ENCODE measurements at regions not wholly inside any gene's neighbourhood (a gene's known extent, or its start where the extent isn't known, plus 50 kb on each side); places are given as distances from the start of the nearest gene placed in this dataset.
"Not testable (repeated sequence)": the region's sequence is repeated elsewhere in the genome, so short reads cannot be mapped to it uniquely, and the experiment has no call there.

GRCh38 chrX:103428525-103428924, 52.2 kb downstream of the BEX3 start:
- no peak for TF ChIP-seq CTCF (conservative IDR thresholded peaks at IDR 0.05; ENCODE audit: low read depth, low read length)
- H3K4me3 ChIP-seq (ENCODE audit: low read length), result no peak overlapping the region
- no peak for DNase-seq (ENCODE audit: low read depth)

GRCh38 chrX:103429026-103429425, 52.7 kb downstream of the BEX3 start:
- not testable (repeated sequence) for H3K4me3 ChIP-seq (ENCODE audit: low read length); DNase-seq (ENCODE audit: low read depth)

GRCh38 chrX:103431316-103431715, 55.0 kb downstream of the BEX3 start:
- H3K4me3 ChIP-seq (ENCODE audit: low read length), result no peak overlapping the region
- TF ChIP-seq CTCF (conservative IDR thresholded peaks at IDR 0.05; ENCODE audit: low read depth, low read length), result no peak
- DNase-seq (ENCODE audit: low read depth), result no peak

GRCh38 chrX:103432841-103433240, 56.5 kb downstream of the BEX3 start:
- DNase-seq (ENCODE audit: low read depth); H3K4me3 ChIP-seq (ENCODE audit: low read length): not testable (repeated sequence)

- TF ChIP-seq CTCF (conservative IDR thresholded peaks at IDR 0.05; ENCODE audit: low read depth, low read length), result no peak
- no peak for DNase-seq (ENCODE audit: low read depth)
- H3K4me3 ChIP-seq (ENCODE audit: low read length), result no peak overlapping the region
These were observed 61.0 kb downstream of the BEX3 start for GRCh38 chrX:103437147-103437873.

GRCh38 chrX:103439161-103439560, 62.8 kb downstream of the BEX3 start:
- H3K4me3 ChIP-seq (ENCODE audit: low read length), result no peak overlapping the region
- no peak for TF ChIP-seq CTCF (conservative IDR thresholded peaks at IDR 0.05; ENCODE audit: low read depth, low read length)
- no peak for DNase-seq (ENCODE audit: low read depth)

GRCh38 chrX:103440621-103441020, 64.3 kb downstream of the BEX3 start:
- no peak for DNase-seq (ENCODE audit: low read depth)
- no peak overlapping the region for H3K4me3 ChIP-seq (ENCODE audit: low read length)
- TF ChIP-seq CTCF (conservative IDR thresholded peaks at IDR 0.05; ENCODE audit: low read depth, low read length), result no peak

GRCh38 chrX:103441878-103442535, 65.7 kb downstream of the BEX3 start:
- TF ChIP-seq CTCF (conservative IDR thresholded peaks at IDR 0.05; ENCODE audit: low read depth, low read length), result no peak

More at GRCh38 chrX:103441878-103442535, 65.7 kb downstream of the BEX3 start:
- no peak overlapping the region for H3K4me3 ChIP-seq (ENCODE audit: low read length)
- DNase-seq (ENCODE audit: low read depth), result no peak

All from retinal pigment epithelial cell (primary cell).